HepG2 (cell line): ENCODE measurements at regions not wholly inside any gene's neighbourhood (a gene's known extent, or its start where the extent isn't known, plus 50 kb on each side); places are given as distances from the start of the nearest gene placed in this dataset.

Source experiments
- ATAC-seq: fragments of 200-7000 bp; cut with Tn5 transposase; 3 replicates; pipeline ENCODE4 v1.9.1; 2020; ENCODE audit warnings: mild to moderate bottlenecking, moderate library complexity
- BruUV-seq: library from RNA; stranded (reverse); fragments of 400-500 nt; replicated peaks from 2 replicates; lab custom pipeline; 2021; lab: Mats Ljungman, UMichigan
- CTCF ChIA-PET: fragments of 300-600 bp; formaldehyde crosslinking; extraction: SDS; loops from one replicate; lab custom pipeline; 2021; ENCODE audit warnings: low total read pairs, inconsistent platforms, low intra/inter-chr PET ratio; lab: Yijun Ruan, JAX
- POLR2A ChIA-PET: fragments of 350-600 bp; sonication (Branson Sonifier 250); formaldehyde crosslinking; loops from one replicate; lab custom pipeline; 2020; ENCODE audit warnings: antibody characterized with exemption, inconsistent platforms; lab: Yijun Ruan, JAX
- DNase-seq: peaks from one replicate; pipeline ENCODE4 v3.0.0-alpha.2; 2015; ENCODE audit warnings: low spot score
- FAIRE-seq: peaks from 3 replicates; lab custom pipeline; 2011; peaks lifted over from hg19 to GRCh38; lab: Jason Lieb, UNC
- H2AFZ ChIP-seq: one replicate; pipeline ENCODE4 v1.6.1; 2011; ENCODE audit warnings: low read length, inconsistent platforms
- H3K27ac ChIP-seq: fragments of 300-600 bp; 3 replicates; pipeline ENCODE4 v1.8.0; 2011; ENCODE audit warnings: mixed run types, mild to moderate bottlenecking, mixed read lengths, low read length, inconsistent platforms; ENCODE audit not compliant: insufficient read depth; ENCODE audit errors: extremely low read length
- H3K27me3 ChIP-seq, 2 experiments: fragments of 200-600 bp in 1 of 2; 2 replicates in 1 of 2; 3 replicates in 1 of 2; pipeline versions ENCODE4 v1.6.0 to v1.8.0; 2011; ENCODE audit warnings: low read length in 2 of 2, mild to moderate bottlenecking in 2 of 2, moderate library complexity in 2 of 2, inconsistent platforms in 1 of 2; ENCODE audit not compliant: insufficient read depth in 2 of 2, control insufficient read depth in 1 of 2
- H3K36me3 ChIP-seq, 2 experiments: fragments of 200-600 bp in 1 of 2; replicated peaks in 1 of 2; 2 replicates in 1 of 2; 3 replicates in 1 of 2; pipeline versions ENCODE4 v1.5.1 to v1.8.0; 2011; ENCODE audit warnings: low read length in 2 of 2, inconsistent platforms in 1 of 2; ENCODE audit not compliant: insufficient read depth in 2 of 2, control insufficient read depth in 1 of 2
- H3K4me1 ChIP-seq: 2 replicates; pipeline ENCODE4 v1.5.1; 2012; ENCODE audit warnings: low read length, inconsistent platforms; ENCODE audit not compliant: insufficient read depth
- H3K4me2 ChIP-seq: 2 replicates; pipeline ENCODE4 v1.6.0; 2011; ENCODE audit warnings: low read depth, low read length, inconsistent platforms
- H3K4me3 ChIP-seq, 3 experiments: fragments of 200-600 bp in 1 of 3; sonication (generic), shearing (Covaris generic) in 1 of 3; replicated peaks in 1 of 3; 2 replicates each; pipeline ENCODE4 v1.5.1; 2011 to 2016; ENCODE audit warnings: low read length in 3 of 3, inconsistent platforms in 2 of 3, low read depth in 2 of 3, mild to moderate bottlenecking in 2 of 3, control low read depth in 1 of 3, mixed read lengths in 1 of 3; ENCODE audit not compliant: insufficient read depth in 1 of 3
- H3K79me2 ChIP-seq: one replicate; pipeline ENCODE4 v1.6.1; 2011; ENCODE audit warnings: low read length, inconsistent platforms; ENCODE audit not compliant: insufficient read depth
- H3K9ac ChIP-seq: 2 replicates; pipeline ENCODE4 v1.6.0; 2011; ENCODE audit warnings: mild to moderate bottlenecking, low read depth, low read length, inconsistent platforms; ENCODE audit not compliant: insufficient read depth
- H3K9me3 ChIP-seq: 2 replicates; pipeline ENCODE4 v1.5.1; 2012; ENCODE audit warnings: mild to moderate bottlenecking, low read length
- H4K20me1 ChIP-seq: 2 replicates; pipeline ENCODE4 v1.6.0; 2011; ENCODE audit warnings: inconsistent platforms, mild to moderate bottlenecking, low read length, moderate library complexity; ENCODE audit not compliant: insufficient read depth
- EHMT2 ChIP-seq: fragments of 200-600 bp; sonication (generic); IDR thresholded peaks from 2 replicates; pipeline ENCODE4 v1.7.0; 2017; ENCODE audit warnings: antibody characterized with exemption, low read depth, low read length, borderline replicate concordance
- FOSL1 ChIP-seq: sonication (generic); formaldehyde crosslinking; IDR thresholded peaks from 2 replicates; pipeline ENCODE4 v1.9.0; 2021; ENCODE audit warnings: missing genetic modification reagents, borderline replicate concordance
- LBX2 ChIP-seq: sonication (generic); formaldehyde crosslinking; IDR thresholded peaks from 2 replicates; pipeline ENCODE4 v1.5.0; 2020; ENCODE audit warnings: missing genetic modification reagents, mild to moderate bottlenecking, borderline replicate concordance
- NFE2L2 ChIP-seq: fragments of 150-350 bp; IDR thresholded peaks from 2 replicates; pipeline ENCODE4 v1.6.1; 2014; ENCODE audit warnings: low read length
- NONO ChIP-seq, 2 experiments: fragments of 450-650 bp in 1 of 2; sonication (generic) in 1 of 2; formaldehyde crosslinking in 1 of 2; IDR thresholded peaks in 1 of 2; conservative IDR thresholded peaks in 1 of 2; 2 replicates each; pipeline versions ENCODE4 v1.6.1 to v1.8.0; 2017 to 2022; ENCODE audit warnings: mild to moderate bottlenecking in 1 of 2, missing genetic modification reagents in 1 of 2, moderate library complexity in 1 of 2
- NR2F2 ChIP-seq: IDR thresholded peaks from 2 replicates; pipeline ENCODE4 v1.6.1; 2012; ENCODE audit warnings: low read depth, inconsistent platforms, borderline replicate concordance
- POLR2AphosphoS5 ChIP-seq: IDR thresholded peaks from 2 replicates; pipeline ENCODE4 v1.6.1; 2012; ENCODE audit warnings: low read depth, low read length
- RCOR2 ChIP-seq: IDR thresholded peaks from 2 replicates; pipeline ENCODE4 v1.6.1; 2016; ENCODE audit warnings: missing biosample characterization, missing genetic modification reagents
- WIZ ChIP-seq: sonication (generic); formaldehyde crosslinking; IDR thresholded peaks from 2 replicates; pipeline ENCODE4 v1.5.1; 2020; ENCODE audit warnings: mild to moderate bottlenecking, missing genetic modification reagents
- ZMYM4 ChIP-seq: sonication (generic); formaldehyde crosslinking; IDR thresholded peaks from 2 replicates; pipeline ENCODE4 v1.8.1; 2023; ENCODE audit warnings: mild to moderate bottlenecking, missing genetic modification reagents
- ZNF12 ChIP-seq: sonication (generic); formaldehyde crosslinking; IDR thresholded peaks from 2 replicates; pipeline ENCODE4 v1.5.0; 2020; ENCODE audit warnings: missing genetic modification reagents
- ZNF251 ChIP-seq: sonication (generic); formaldehyde crosslinking; IDR thresholded peaks from 2 replicates; pipeline ENCODE4 v1.9.0; 2021; ENCODE audit warnings: mild to moderate bottlenecking, missing genetic modification reagents
- ZNF354B ChIP-seq: sonication (generic); formaldehyde crosslinking; IDR thresholded peaks from 2 replicates; pipeline ENCODE4 v1.8.0; 2022; ENCODE audit warnings: mild to moderate bottlenecking, missing genetic modification reagents
- ZNF564 ChIP-seq: sonication (generic); formaldehyde crosslinking; IDR thresholded peaks from 2 replicates; pipeline ENCODE4 v1.8.1; 2023; ENCODE audit warnings: mild to moderate bottlenecking, missing genetic modification reagents
- WGBS: methylation state at CpG from one replicate; pipeline ENCODE4 v1.1.6; 2017; ENCODE audit warnings: low lambda C conversion rate; 5-methylcytosine and 5-hydroxymethylcytosine counted together
- in situ Hi-C: cut with HindIII; loops from 2 replicates; pipeline ENCODE4 v1.10.0; 2017; ENCODE audit warnings: low pct_unique_long_range_greater_than_20kb; ENCODE audit not compliant: extremely low pct_ligation_motif_present
- intact Hi-C: fragments of 100-400 bp; cut with micrococcal nuclease; formaldehyde crosslinking; loops from one replicate; pipeline ENCODE4 v1.10.0; 2022; ENCODE audit not compliant: unreplicated experiment
- TF ChIP-seq, protein P1 (sequence below): sonication (generic); formaldehyde crosslinking; IDR thresholded peaks from 2 replicates; pipeline ENCODE4 v1.5.0; 2020; ENCODE audit warnings: mild to moderate bottlenecking, missing genetic modification reagents

GRCh38 chr11:56819916-56820315 lies 71.4 kb upstream of the OR9G4 start:
- H3K9ac ChIP-seq: no peak overlapping the region
- H2AFZ ChIP-seq: no peak overlapping the region
- POLR2A ChIA-PET: no interaction called here
- in situ Hi-C loops (no loop called here), intact Hi-C loops (no loop called here)
- CTCF ChIA-PET: no interaction called here
- H4K20me1 ChIP-seq: no peaks in the 10 kb centered on the region
- ATAC-seq: no peak
- H3K4me1 ChIP-seq: no peaks in the 10 kb centered on the region
- H3K4me3 ChIP-seq: no peak overlapping the region
- BruUV-seq: no TSS peak
- TF ChIP-seq FOSL1 (CRISPR knock-in tag) (no peak), WIZ (no peak), ZMYM4 (CRISPR knock-in tag) (no peak), ZNF251 (CRISPR knock-in tag) (no peak), ZNF354B (CRISPR knock-in tag) (no peak), NR2F2 (no peak), NONO (IDR thresholded peaks at IDR 0.05) (no peak), NONO (CRISPR knock-in tag; conservative IDR thresholded peaks at IDR 0.05) (no peak), ZNF564 (no peak)
- no peaks in the 10 kb centered on the region for H3K36me3 ChIP-seq
- H3K79me2 ChIP-seq: no peaks in the 10 kb centered on the region
- H3K27me3 ChIP-seq: no peaks in the 10 kb centered on the region
- FAIRE-seq: no peak
- WGBS: 0% methylated on average over 1 of the region's 2 CpGs
- DNase-seq: no peak
- no peak overlapping the region for H3K4me2 ChIP-seq
- H3K9me3 ChIP-seq: no peaks in the 10 kb centered on the region
- no peak overlapping the region for H3K27ac ChIP-seq

- H3K9me3 ChIP-seq: no peaks in the 10 kb centered on the region
- no TSS peak for BruUV-seq
- no peaks in the 10 kb centered on the region for H3K4me1 ChIP-seq
- no peaks in the 10 kb centered on the region for H3K79me2 ChIP-seq
- ChIA-PET POLR2A (no interaction called here), CTCF (no interaction called here)
- H4K20me1 ChIP-seq: no peaks in the 10 kb centered on the region
- no peaks in the 10 kb centered on the region for H3K36me3 ChIP-seq
- no peak overlapping the region for H3K4me2 ChIP-seq
- no peak for ATAC-seq
- H3K27me3 ChIP-seq: no peaks in the 10 kb centered on the region
- intact Hi-C loops (no loop called here), in situ Hi-C loops (no loop called here)
- FAIRE-seq: no peak
- WGBS: 0% methylated on average over 3 of the region's 3 CpGs
- no peak for DNase-seq
- no peak overlapping the region for H3K9ac ChIP-seq
- H3K4me3 ChIP-seq: no peak overlapping the region
- H2AFZ ChIP-seq: no peak overlapping the region
- no peak overlapping the region for H3K27ac ChIP-seq
- TF ChIP-seq, protein P1, sequence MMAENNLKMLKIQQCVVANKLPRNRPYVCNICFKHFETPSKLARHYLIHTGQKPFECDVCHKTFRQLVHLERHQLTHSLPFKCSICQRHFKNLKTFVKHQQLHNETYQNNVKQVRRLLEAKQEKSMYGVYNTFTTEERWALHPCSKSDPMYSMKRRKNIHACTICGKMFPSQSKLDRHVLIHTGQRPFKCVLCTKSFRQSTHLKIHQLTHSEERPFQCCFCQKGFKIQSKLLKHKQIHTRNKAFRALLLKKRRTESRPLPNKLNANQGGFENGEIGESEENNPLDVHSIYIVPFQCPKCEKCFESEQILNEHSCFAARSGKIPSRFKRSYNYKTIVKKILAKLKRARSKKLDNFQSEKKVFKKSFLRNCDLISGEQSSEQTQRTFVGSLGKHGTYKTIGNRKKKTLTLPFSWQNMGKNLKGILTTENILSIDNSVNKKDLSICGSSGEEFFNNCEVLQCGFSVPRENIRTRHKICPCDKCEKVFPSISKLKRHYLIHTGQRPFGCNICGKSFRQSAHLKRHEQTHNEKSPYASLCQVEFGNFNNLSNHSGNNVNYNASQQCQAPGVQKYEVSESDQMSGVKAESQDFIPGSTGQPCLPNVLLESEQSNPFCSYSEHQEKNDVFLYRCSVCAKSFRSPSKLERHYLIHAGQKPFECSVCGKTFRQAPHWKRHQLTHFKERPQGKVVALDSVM: no peak
- no peak for TF ChIP-seq RCOR2 (CRISPR knock-in tag)
- no peak for TF ChIP-seq ZNF12 (CRISPR knock-in tag)
- TF ChIP-seq POLR2AphosphoS5: no peak
- no peak for TF ChIP-seq NFE2L2
- no peak for TF ChIP-seq LBX2 (CRISPR knock-in tag)
- TF ChIP-seq EHMT2: no peak
- TF ChIP-seq, all 625 proteins: peak for 0
These were observed 69.2 kb upstream of the OR9G4 start for GRCh38 chr11:56817661-56818060.
